K562 (cell line): ENCODE measurements at regions not wholly inside any gene's neighbourhood (a gene's known extent, or its start where the extent isn't known, plus 50 kb on each side); places are given as distances from the start of the nearest gene placed in this dataset.

ENCODE experiments used
- BRD4 ChIP-seq: fragments of 200-600 bp; sonication (generic); IDR thresholded peaks from 2 replicates; pipeline ENCODE4 v1.6.1; 2017; ENCODE audit warnings: inconsistent platforms
- NBN ChIP-seq: fragments of 450-650 bp; IDR thresholded peaks from 2 replicates; pipeline ENCODE4 v1.6.1; 2016; ENCODE audit warnings: low read depth, mild to moderate bottlenecking
- RAD21 ChIP-seq, 2 experiments: fragments of 250-450 bp in 1 of 2; fragments of 450-650 bp in 1 of 2; sonication (Bioruptor Pico) in 1 of 2; formaldehyde crosslinking in 1 of 2; IDR thresholded peaks in 1 of 2; conservative IDR thresholded peaks in 1 of 2; 2 replicates each; pipeline versions ENCODE4 v1.4.0 to v1.8.0; 2020 to 2022; ENCODE audit warnings: mild to moderate bottlenecking in 2 of 2, moderate library complexity in 1 of 2
- SIRT6 ChIP-seq: IDR thresholded peaks from one replicate; pipeline ENCODE4 v1.6.1; 2012; ENCODE audit warnings: low read depth, mild to moderate bottlenecking, control low read depth, inconsistent platforms, low read length, moderate library complexity
- SPI1 ChIP-seq: IDR thresholded peaks from 2 replicates; pipeline ENCODE4 v1.6.1; 2011; ENCODE audit warnings: low read depth, low read length, control low read depth, borderline replicate concordance
- ZBTB7A ChIP-seq: IDR thresholded peaks from 2 replicates; pipeline ENCODE4 v1.6.1; 2011; ENCODE audit warnings: low read depth, mild to moderate bottlenecking, low read length, moderate library complexity, borderline replicate concordance; ENCODE audit not compliant: control insufficient read depth
- ZKSCAN1 ChIP-seq: fragments of 150-350 bp; IDR thresholded peaks from 2 replicates; pipeline ENCODE4 v1.6.1; 2016; ENCODE audit warnings: low read depth, low read length
- ZNF140 ChIP-seq: fragments of 250-450 bp; sonication (Bioruptor Pico); IDR thresholded peaks from 2 replicates; pipeline ENCODE4 v1.8.0; 2021; ENCODE audit warnings: moderate library complexity, mild to moderate bottlenecking, inconsistent platforms
- ZNF41 ChIP-seq: fragments of 250-450 bp; sonication (Bioruptor Pico); conservative IDR thresholded peaks from 2 replicates; pipeline ENCODE4 v1.4.0; 2020; ENCODE audit warnings: mild to moderate bottlenecking
- TF ChIP-seq, protein P1 (sequence below): fragments of 250-450 bp; sonication (Bioruptor Pico); IDR thresholded peaks from 2 replicates; pipeline ENCODE4 v1.5.0; 2021; ENCODE audit warnings: mild to moderate bottlenecking, moderate library complexity
- TF ChIP-seq, protein P2 (sequence below), 3 experiments: IDR thresholded peaks in 2 of 3; conservative IDR thresholded peaks in 1 of 3; 2 replicates each; pipeline ENCODE4 v1.5.1; 2011 to 2012; ENCODE audit warnings: low read length in 3 of 3, mild to moderate bottlenecking in 3 of 3, control low read depth in 2 of 3, improper control_type of control experiment in 1 of 3, inconsistent platforms in 1 of 3, low read depth in 1 of 3, mixed read lengths in 1 of 3, moderate library complexity in 1 of 3; ENCODE audit not compliant: insufficient read depth in 2 of 3
- TF ChIP-seq, protein P3 (sequence below): fragments of 450-650 bp; IDR thresholded peaks from 2 replicates; pipeline ENCODE4 v1.6.1; 2016
- TF ChIP-seq, protein P4 (sequence below): fragments of 450-650 bp; formaldehyde crosslinking; conservative IDR thresholded peaks from 2 replicates; pipeline ENCODE4 v1.4.0; 2022; ENCODE audit warnings: mild to moderate bottlenecking, missing genetic modification characterization
- TF ChIP-seq, protein P5 (sequence below): fragments of 250-450 bp; sonication (Bioruptor Pico); IDR thresholded peaks from 2 replicates; pipeline ENCODE4 v1.8.0; 2021; ENCODE audit warnings: moderate library complexity, mild to moderate bottlenecking, inconsistent platforms

DNA sequence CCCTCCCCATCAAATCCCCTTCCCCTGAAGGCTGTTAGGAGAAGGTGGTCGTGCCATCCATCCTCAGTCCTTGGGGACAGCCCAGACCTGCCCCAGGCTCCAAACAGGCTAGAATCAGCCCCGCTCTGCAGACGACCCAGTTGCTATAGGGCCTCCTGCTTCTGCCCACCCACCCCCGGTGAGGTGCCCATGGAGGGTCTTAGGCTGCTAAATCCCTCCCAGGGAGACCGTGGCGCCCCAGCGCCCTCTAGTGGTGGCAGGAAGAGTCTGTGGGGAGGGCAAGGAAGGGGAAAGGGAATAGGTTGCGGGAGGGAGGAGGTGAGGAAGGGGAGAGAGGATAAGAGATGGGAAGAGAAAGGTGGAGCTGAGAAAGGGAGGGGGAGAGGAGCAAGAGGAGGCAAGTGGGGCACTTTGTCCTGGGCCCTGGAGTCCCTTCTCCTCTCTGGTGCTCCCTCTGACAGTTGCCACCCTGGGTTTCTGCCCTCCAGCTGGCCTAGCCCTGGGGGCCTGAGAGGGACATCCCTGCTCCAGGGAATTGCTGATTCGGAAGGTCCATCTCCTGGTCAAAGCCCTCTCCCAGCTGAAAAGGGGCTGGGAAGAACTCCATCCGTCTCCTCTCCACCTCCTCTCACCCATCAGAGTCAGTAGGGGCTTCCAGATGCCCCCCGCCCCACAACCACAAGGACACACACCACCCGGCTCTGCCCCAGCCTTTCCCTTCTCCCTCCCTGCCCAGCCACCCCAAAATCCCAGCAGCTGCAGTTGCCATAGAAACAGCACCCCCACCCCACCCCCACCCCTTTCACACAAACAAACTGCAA, 55.4 kb downstream of the CAMK2N1 start (continued):
- TF ChIP-seq RAD21 (CRISPR knock-in tag; conservative IDR thresholded peaks at IDR 0.05 in 1 of 2, IDR thresholded peaks at IDR 0.05 in 1 of 2) (peak; percentile 59 to 84), ZNF41 (CRISPR knock-in tag) (no peak), ZBTB7A (peak; percentile 53; the same call in 1 of the 2 replicates), SPI1 (no peak), SIRT6 (no peak), ZKSCAN1 (no peak), BRD4 (no peak), NBN (no peak), ZNF140 (CRISPR knock-in tag) (no peak)
- TF ChIP-seq, protein P1, sequence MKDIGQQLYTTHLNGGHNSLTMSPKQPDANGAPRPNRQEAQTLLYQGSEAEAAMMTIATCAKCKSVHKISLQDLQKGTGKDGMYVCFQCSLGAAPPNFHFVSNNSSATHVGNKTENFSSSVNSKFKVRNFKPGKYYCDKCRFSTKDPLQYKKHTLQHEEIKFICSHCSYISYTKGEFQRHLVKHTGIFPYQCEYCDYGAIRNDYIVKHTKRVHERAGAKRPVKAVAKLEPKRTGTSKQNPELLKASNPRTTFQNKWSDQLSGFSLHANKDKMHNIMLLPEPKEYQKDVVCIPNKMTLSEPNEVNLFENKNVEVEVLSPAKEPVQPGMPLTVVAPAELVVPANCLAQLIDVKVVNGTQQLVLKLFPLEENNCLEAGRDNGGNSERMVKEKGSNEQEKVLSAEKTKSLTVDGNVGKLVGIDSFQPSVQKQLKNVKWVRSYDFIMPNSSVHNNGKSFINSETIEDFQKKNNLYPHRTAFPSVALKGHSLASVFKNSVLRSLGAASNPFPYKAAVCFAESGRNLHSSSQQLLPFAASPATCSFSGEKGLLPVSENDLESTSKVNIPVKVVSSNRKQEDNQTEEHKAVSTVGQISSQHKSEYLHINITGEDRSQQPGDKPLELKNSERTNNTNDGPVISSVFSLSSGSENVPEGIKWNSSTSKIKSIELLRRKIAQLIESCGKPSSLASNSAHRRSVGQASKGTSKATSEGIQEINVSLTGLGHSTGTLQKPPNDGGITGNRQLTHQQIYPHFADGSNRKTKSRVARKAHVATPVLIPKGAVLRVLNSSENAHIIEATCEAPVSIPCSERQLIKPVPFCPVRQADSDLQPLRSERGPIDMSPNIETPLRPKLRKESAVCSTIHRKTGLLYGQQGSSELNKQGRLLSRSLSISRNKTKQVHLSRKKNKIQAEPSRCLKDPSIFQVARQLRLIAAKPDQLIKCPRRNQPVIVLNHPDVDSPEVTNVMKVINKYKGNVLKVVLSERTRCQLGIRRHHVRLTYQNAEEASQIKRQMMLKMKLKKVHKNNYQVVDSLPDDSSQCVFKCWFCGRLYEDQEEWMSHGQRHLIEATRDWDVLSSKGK (CRISPR knock-in tag), result no peak
- TF ChIP-seq, protein P2, sequence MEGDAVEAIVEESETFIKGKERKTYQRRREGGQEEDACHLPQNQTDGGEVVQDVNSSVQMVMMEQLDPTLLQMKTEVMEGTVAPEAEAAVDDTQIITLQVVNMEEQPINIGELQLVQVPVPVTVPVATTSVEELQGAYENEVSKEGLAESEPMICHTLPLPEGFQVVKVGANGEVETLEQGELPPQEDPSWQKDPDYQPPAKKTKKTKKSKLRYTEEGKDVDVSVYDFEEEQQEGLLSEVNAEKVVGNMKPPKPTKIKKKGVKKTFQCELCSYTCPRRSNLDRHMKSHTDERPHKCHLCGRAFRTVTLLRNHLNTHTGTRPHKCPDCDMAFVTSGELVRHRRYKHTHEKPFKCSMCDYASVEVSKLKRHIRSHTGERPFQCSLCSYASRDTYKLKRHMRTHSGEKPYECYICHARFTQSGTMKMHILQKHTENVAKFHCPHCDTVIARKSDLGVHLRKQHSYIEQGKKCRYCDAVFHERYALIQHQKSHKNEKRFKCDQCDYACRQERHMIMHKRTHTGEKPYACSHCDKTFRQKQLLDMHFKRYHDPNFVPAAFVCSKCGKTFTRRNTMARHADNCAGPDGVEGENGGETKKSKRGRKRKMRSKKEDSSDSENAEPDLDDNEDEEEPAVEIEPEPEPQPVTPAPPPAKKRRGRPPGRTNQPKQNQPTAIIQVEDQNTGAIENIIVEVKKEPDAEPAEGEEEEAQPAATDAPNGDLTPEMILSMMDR (IDR thresholded peaks at IDR 0.05 in 2 of 3, conservative IDR thresholded peaks at IDR 0.05 in 1 of 3; ENCODE audit: insufficient read depth in 2 of 3, low read depth in 1 of 3, low read length in 3 of 3), result peak; percentile 85 to 90 (median 87)
- TF ChIP-seq, protein P3, sequence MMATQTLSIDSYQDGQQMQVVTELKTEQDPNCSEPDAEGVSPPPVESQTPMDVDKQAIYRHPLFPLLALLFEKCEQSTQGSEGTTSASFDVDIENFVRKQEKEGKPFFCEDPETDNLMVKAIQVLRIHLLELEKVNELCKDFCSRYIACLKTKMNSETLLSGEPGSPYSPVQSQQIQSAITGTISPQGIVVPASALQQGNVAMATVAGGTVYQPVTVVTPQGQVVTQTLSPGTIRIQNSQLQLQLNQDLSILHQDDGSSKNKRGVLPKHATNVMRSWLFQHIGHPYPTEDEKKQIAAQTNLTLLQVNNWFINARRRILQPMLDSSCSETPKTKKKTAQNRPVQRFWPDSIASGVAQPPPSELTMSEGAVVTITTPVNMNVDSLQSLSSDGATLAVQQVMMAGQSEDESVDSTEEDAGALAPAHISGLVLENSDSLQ, result no peak
- TF ChIP-seq, protein P4, sequence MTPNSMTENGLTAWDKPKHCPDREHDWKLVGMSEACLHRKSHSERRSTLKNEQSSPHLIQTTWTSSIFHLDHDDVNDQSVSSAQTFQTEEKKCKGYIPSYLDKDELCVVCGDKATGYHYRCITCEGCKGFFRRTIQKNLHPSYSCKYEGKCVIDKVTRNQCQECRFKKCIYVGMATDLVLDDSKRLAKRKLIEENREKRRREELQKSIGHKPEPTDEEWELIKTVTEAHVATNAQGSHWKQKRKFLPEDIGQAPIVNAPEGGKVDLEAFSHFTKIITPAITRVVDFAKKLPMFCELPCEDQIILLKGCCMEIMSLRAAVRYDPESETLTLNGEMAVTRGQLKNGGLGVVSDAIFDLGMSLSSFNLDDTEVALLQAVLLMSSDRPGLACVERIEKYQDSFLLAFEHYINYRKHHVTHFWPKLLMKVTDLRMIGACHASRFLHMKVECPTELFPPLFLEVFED, result peak; percentile 83
- TF ChIP-seq, protein P5, sequence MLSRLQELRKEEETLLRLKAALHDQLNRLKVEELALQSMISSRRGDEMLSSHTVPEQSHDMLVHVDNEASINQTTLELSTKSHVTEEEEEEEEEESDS (CRISPR knock-in tag), result no peak
